C4-2B (cell line): ENCODE measurements at regions not wholly inside any gene's neighbourhood (a gene's known extent, or its start where the extent isn't known, plus 50 kb on each side); places are given as distances from the start of the nearest gene placed in this dataset.

Experiments used
- H3K27ac ChIP-seq: fragments of 450-650 bp; 2 replicates; pipeline ENCODE4 v1.5.1; 2017
- CTCF ChIP-seq: fragments of 450-650 bp; conservative IDR thresholded peaks from 2 replicates; pipeline ENCODE4 v1.5.1; 2017; ENCODE audit warnings: mild to moderate bottlenecking
- ZFX ChIP-seq: fragments of 450-650 bp; IDR thresholded peaks from 2 replicates; pipeline ENCODE4 v1.6.1; 2017

GRCh38 chr2:17272652-17273525, 245.4 kb downstream of the RAD51AP2 start:
- no peak overlapping the region for H3K27ac ChIP-seq
- no peak for TF ChIP-seq CTCF
- TF ChIP-seq ZFX, result no peak

- no peak for TF ChIP-seq CTCF
- no peak for TF ChIP-seq ZFX
- no peak overlapping the region for H3K27ac ChIP-seq
Measured at GRCh38 chr2:17272170-17272569, 246.1 kb downstream of the RAD51AP2 start.

- TF ChIP-seq ZFX, result no peak
- no peak for TF ChIP-seq CTCF
Measured at GRCh38 chr2:17271416-17271815, 246.8 kb downstream of the RAD51AP2 start.

DNA sequence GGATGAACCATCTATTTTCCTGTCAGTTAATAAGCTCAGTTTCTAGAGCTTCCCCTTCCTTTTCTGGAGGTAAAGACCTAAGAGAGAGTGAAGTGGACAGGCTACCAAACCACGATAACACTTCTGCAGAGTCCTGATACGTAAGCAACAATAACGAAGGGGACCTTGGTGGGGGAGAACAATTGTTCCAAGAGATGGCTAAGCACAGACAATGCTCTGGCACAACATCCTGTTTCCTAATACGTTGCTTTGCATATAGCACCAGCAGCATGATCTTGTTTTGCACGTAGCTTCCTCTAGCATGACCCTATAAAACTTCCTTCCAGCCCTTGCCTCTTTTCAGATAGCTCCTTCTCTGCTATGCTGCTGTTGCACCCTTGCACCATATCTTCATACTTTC, 247.3 kb downstream of the RAD51AP2 start:
- no peak overlapping the region for H3K27ac ChIP-seq
- no peak for TF ChIP-seq CTCF
- TF ChIP-seq ZFX, result no peak

More at GRCh38 chr2:17271416-17271815, 246.8 kb downstream of the RAD51AP2 start:
- no peak overlapping the region for H3K27ac ChIP-seq

GRCh38 chr2:17263570-17263968, 254.7 kb downstream of the RAD51AP2 start:
- no peak overlapping the region for H3K27ac ChIP-seq
- no peak for TF ChIP-seq CTCF
- TF ChIP-seq ZFX, result no peak

DNA sequence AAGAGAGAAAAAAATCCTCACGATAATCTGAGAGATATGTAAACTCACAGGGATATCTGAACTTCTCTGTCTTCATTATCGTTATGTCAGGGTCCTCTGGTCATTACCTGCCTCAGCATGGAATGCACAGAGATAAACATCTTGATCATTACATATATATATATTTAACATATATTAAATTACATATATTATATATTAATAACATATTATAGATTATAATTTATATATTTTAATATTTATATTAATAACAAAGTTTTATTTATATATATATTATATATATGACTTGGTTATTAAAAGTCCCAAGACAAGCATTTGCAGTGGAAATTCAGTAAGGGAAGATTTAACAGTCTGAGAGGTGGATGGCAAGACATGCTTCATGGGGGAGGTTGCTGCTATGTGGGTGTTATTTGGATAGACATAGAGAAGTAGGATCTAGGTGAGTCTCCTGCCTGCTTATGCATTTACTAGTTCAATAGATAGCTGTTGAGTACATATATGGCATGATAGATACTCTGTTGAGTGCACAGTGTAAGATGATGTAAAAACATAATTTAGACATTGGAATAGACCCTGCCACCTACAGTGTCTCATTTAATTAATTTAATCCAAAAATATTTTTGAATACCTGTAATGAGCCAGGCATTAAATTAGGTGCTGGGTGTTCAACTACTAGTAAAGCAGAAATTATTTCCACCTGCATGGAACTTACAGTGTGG, 255.2 kb downstream of the RAD51AP2 start:
- no peak for TF ChIP-seq CTCF
- TF ChIP-seq ZFX, result no peak
- H3K27ac ChIP-seq, result no peak overlapping the region

DNA sequence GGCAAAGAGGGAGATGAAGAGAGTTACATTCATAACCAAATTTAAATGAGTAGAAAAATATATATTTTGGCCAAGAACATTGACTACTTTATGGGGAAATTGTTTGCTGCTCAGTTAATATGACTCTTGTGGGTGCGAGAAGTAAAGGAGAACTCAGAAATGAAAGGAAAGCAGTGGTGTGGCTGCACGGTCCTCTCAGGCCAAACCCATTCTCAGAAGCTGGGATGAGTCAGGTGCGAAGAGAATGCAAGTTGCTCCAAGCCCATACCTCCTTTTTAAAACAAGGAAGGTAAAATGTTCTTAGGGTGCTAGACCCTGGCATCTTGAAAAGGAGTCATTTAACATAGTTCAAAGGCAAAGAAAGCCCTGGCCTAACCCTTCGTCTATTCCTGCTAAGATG, 258.6 kb downstream of the RAD51AP2 start:
- H3K27ac ChIP-seq, result no peak overlapping the region
- TF ChIP-seq CTCF, result no peak
- TF ChIP-seq ZFX, result no peak
